NT2/D1 (cell line): ENCODE measurements at regions not wholly inside any gene's neighbourhood (a gene's known extent, or its start where the extent isn't known, plus 50 kb on each side); places are given as distances from the start of the nearest gene placed in this dataset.

Experiments used
- DNase-seq: peaks from one replicate; pipeline ENCODE4 v3.0.0-alpha.2; 2011; ENCODE audit warnings: low read depth, low spot score
- H3K27me3 ChIP-seq: 2 replicates; pipeline ENCODE4 v1.6.0; 2011; ENCODE audit warnings: mild to moderate bottlenecking; ENCODE audit not compliant: insufficient read length, insufficient read depth
- H3K36me3 ChIP-seq: 2 replicates; pipeline ENCODE4 v1.6.1; 2011; ENCODE audit warnings: mild to moderate bottlenecking, low read length, mixed read lengths; ENCODE audit not compliant: insufficient read depth, insufficient read length
- H3K4me1 ChIP-seq: 2 replicates; pipeline ENCODE4 v1.5.1; 2011; ENCODE audit not compliant: insufficient read depth, insufficient read length
- H3K4me3 ChIP-seq: 2 replicates; pipeline ENCODE4 v1.5.1; 2011; ENCODE audit warnings: low read depth; ENCODE audit not compliant: insufficient read length
- H3K9ac ChIP-seq: 2 replicates; pipeline ENCODE4 v1.6.0; 2011; ENCODE audit warnings: low read depth; ENCODE audit not compliant: insufficient read length
- H3K9me3 ChIP-seq: 2 replicates; pipeline ENCODE4 v1.5.1; 2011; ENCODE audit warnings: mild to moderate bottlenecking, low read length; ENCODE audit not compliant: insufficient read depth
- SUZ12 ChIP-seq: IDR thresholded peaks from 2 replicates; pipeline ENCODE4 v1.6.1; 2011; ENCODE audit not compliant: insufficient read length, insufficient read depth; ENCODE audit errors: extremely low read depth
- YY1 ChIP-seq: IDR thresholded peaks from 2 replicates; pipeline ENCODE4 v1.6.1; 2011; ENCODE audit not compliant: insufficient read length, insufficient read depth
- ZNF274 ChIP-seq: IDR thresholded peaks from 2 replicates; pipeline ENCODE4 v1.6.1; 2011; ENCODE audit warnings: mild to moderate bottlenecking, low read depth, low read length

- TF ChIP-seq YY1: no peak
- TF ChIP-seq SUZ12: no peak
- TF ChIP-seq ZNF274: no peak
- H3K4me3 ChIP-seq: no peak overlapping the region
- H3K9me3 ChIP-seq: no peaks in the 10 kb centered on the region
- no peaks in the 10 kb centered on the region for H3K36me3 ChIP-seq
- H3K9ac ChIP-seq: no peak overlapping the region
- no peaks in the 10 kb centered on the region for H3K4me1 ChIP-seq
- no peak for DNase-seq
- no peaks in the 10 kb centered on the region for H3K27me3 ChIP-seq
Observed at GRCh38 chr7:11290863-11291262, 317.2 kb downstream of the PHF14 start.

- no peak for DNase-seq
- no peaks in the 10 kb centered on the region for H3K36me3 ChIP-seq
- no peak overlapping the region for H3K4me3 ChIP-seq
Observed at GRCh38 chr7:11294218-11294617, 320.5 kb downstream of the PHF14 start.

DNA sequence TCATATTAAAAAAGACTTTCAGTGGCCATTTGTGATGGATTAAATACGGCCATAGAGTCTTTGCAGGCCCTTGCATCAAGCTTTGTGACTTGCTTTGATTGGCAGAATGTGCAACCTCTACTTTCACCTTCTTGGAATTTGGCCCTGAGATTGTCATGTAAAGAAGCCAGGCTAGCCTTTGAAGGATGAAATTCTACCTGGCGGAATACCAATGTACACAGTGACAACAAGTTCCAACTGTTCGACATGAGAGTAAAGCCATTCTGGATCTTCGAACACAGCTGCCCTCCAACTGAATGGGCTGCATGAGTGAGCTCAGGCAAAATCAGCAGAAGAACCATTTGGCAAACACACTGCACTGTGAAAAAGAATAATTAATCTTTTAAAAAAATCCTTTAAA, 321.3 kb downstream of the PHF14 start:
- Histone ChIP-seq H3K27me3 (no peaks in the 10 kb centered on the region), H3K9me3 (no peaks in the 10 kb centered on the region), H3K36me3 (no peaks in the 10 kb centered on the region), H3K9ac (no peak overlapping the region), H3K4me1 (no peaks in the 10 kb centered on the region), H3K4me3 (no peak overlapping the region)
- no peak for TF ChIP-seq ZNF274
- TF ChIP-seq YY1: no peak
- no peak for TF ChIP-seq SUZ12
- DNase-seq: no peak

More at GRCh38 chr7:11294218-11294617, 320.5 kb downstream of the PHF14 start:
- no peak overlapping the region for H3K9ac ChIP-seq
- H3K4me1 ChIP-seq: no peaks in the 10 kb centered on the region
- no peak for TF ChIP-seq YY1
- no peak for TF ChIP-seq ZNF274
- no peak for TF ChIP-seq SUZ12
- H3K27me3 ChIP-seq: no peaks in the 10 kb centered on the region
- H3K9me3 ChIP-seq: no peaks in the 10 kb centered on the region

- TF ChIP-seq SUZ12: no peak
- TF ChIP-seq YY1: no peak
- no peak for TF ChIP-seq ZNF274
- Histone ChIP-seq H3K27me3 (no peaks in the 10 kb centered on the region), H3K36me3 (no peaks in the 10 kb centered on the region), H3K9me3 (no peaks in the 10 kb centered on the region), H3K9ac (no peak overlapping the region), H3K4me3 (no peak overlapping the region), H3K4me1 (no peaks in the 10 kb centered on the region)
- DNase-seq: no peak
Observed at GRCh38 chr7:11297126-11297625, 323.5 kb downstream of the PHF14 start.

DNA sequence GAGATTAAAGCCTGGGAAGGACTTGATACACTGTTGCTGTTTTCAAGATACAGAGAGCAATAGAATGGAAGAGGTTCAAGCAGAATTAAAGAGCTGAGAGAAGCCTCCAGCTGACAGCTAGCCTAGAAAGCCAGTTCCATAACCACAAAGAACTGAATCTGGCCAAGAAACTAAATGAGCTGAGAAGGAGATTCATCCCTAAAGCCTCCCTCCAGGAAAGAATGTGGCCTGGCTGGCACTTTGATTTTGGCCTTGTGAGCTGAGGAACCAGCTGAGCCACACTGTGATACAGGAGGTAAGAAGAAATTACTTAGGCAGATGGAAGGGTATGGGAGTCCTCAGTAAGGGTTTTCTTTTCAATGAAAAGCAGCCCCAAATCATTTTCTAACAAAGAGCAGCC, 324.1 kb downstream of the PHF14 start:
- H3K4me1 ChIP-seq: no peaks in the 10 kb centered on the region
- H3K27me3 ChIP-seq: no peaks in the 10 kb centered on the region
- H3K36me3 ChIP-seq: no peaks in the 10 kb centered on the region
- TF ChIP-seq YY1: no peak
- H3K9ac ChIP-seq: no peak overlapping the region
- no peaks in the 10 kb centered on the region for H3K9me3 ChIP-seq
- H3K4me3 ChIP-seq: no peak overlapping the region
- no peak for DNase-seq

DNA sequence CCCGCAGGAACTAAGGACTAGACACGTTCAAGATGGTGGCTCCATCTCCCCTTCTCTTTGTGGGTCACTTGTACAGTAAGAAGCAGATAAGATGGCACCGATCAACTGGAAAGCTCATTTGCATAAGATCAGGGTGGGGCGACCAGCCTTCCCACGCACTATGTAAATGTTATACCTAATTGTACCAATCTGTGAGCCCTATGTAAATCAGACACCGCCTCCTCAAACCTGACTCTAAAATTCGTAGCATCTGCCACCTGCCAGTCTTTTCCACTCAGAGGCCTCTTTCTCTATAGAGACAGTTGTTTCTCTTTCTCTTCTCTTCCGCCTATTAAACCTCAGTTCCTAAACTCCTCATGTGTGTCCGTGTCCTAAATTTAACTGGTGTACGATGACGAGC, 324.5 kb downstream of the PHF14 start:
- DNase-seq: peak; percentile 11
- TF ChIP-seq SUZ12 (no peak), ZNF274 (no peak), YY1 (no peak)

DNA sequence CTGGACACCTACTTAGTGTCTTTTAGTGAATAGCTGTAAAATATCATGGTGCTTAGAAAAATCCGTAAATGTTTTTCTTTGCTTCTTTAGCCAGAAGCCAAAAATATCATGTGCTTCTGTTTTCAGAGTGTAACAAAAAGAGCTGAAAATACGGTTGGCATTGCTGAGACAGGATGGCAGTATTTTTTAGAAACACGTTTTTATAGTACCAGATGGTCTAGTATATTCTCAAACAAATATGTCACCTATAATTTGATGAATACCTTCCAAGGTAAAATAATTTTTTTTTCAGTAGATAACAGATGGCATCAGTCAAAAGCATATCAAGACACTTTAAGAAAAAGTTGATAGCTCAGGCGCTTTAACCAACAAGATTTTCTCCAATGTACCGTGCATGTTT, 326.6 kb downstream of the PHF14 start:
- no peak overlapping the region for H3K9ac ChIP-seq
- no peak for TF ChIP-seq SUZ12
- no peak for TF ChIP-seq YY1
- TF ChIP-seq ZNF274: no peak
- H3K27me3 ChIP-seq: no peaks in the 10 kb centered on the region
- no peaks in the 10 kb centered on the region for H3K36me3 ChIP-seq
- no peak overlapping the region for H3K4me3 ChIP-seq
- no peaks in the 10 kb centered on the region for H3K4me1 ChIP-seq
- DNase-seq: no peak
- no peaks in the 10 kb centered on the region for H3K9me3 ChIP-seq

More for the DNA sequence above, 324.5 kb downstream of the PHF14 start:
- H3K9me3 ChIP-seq: no peaks in the 10 kb centered on the region
- H3K36me3 ChIP-seq: no peaks in the 10 kb centered on the region
- H3K4me1 ChIP-seq: no peaks in the 10 kb centered on the region
- H3K4me3 ChIP-seq: no peak overlapping the region
- no peaks in the 10 kb centered on the region for H3K27me3 ChIP-seq
- H3K9ac ChIP-seq: no peak overlapping the region

DNA sequence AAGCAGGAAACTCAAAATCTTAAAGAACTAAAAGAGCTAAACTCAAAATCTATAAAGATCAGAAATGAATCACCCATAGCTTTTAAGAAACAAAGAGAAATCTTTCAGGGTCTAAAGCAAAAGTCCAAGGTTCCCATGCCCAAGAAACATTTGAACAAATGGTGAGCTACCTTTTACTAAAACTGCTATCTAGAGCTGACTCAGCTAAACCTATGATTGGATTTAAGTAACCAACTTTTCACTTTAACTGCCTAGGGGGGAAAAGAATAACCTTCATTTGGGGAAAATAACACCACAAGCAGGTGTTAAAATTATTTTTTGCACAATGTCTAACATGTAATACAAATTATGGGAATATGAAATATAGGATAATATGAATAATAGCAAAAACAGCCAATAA, 328.4 kb downstream of the PHF14 start:
- H3K4me3 ChIP-seq: no peak overlapping the region
- H3K9me3 ChIP-seq: no peaks in the 10 kb centered on the region
- H3K27me3 ChIP-seq: no peaks in the 10 kb centered on the region
- no peaks in the 10 kb centered on the region for H3K36me3 ChIP-seq
- no peaks in the 10 kb centered on the region for H3K4me1 ChIP-seq
- no peak for DNase-seq
- TF ChIP-seq ZNF274 (no peak), SUZ12 (no peak)
- H3K9ac ChIP-seq: no peak overlapping the region
